ENCODE measurements at regions not wholly inside any gene's neighbourhood (a gene's known extent, or its start where the extent isn't known, plus 50 kb on each side); places are given as distances from the start of the nearest gene placed in this dataset.

GRCh38 chr12:92418381-92418780 lies 272.7 kb upstream of the BTG1 start:
- no peak for ATAC-seq
- TF ChIP-seq ESRRG (CRISPR knock-in tag; IDR thresholded peaks at IDR 0.05) (no peak), POU6F1 (CRISPR knock-in tag; IDR thresholded peaks at IDR 0.05; ENCODE audit: borderline replicate concordance, low read depth) (no peak), ISL1 (CRISPR knock-in tag; IDR thresholded peaks at IDR 0.05) (no peak), PATZ1 (CRISPR knock-in tag; IDR thresholded peaks at IDR 0.05; ENCODE audit: borderline replicate concordance) (no peak), PPARA (CRISPR knock-in tag; IDR thresholded peaks at IDR 0.05; ENCODE audit: borderline replicate concordance) (no peak), CREB5 (CRISPR knock-in tag; IDR thresholded peaks at IDR 0.05; ENCODE audit: low read depth) (no peak), ZFP3 (CRISPR knock-in tag; IDR thresholded peaks at IDR 0.05) (no peak), BACH2 (CRISPR knock-in tag; IDR thresholded peaks at IDR 0.05; ENCODE audit: borderline replicate concordance) (no peak), OSR1 (CRISPR knock-in tag; IDR thresholded peaks at IDR 0.05) (no peak), TCF4 (CRISPR knock-in tag; IDR thresholded peaks at IDR 0.05; ENCODE audit: borderline replicate concordance) (no peak), CSDC2 (CRISPR knock-in tag; IDR thresholded peaks at IDR 0.05) (no peak), ZNF8 (CRISPR knock-in tag; IDR thresholded peaks at IDR 0.05) (no peak), ZNF565 (CRISPR knock-in tag; conservative IDR thresholded peaks at IDR 0.05; ENCODE audit: low read depth) (no peak), CSRNP3 (CRISPR knock-in tag; IDR thresholded peaks at IDR 0.05) (no peak), RARB (CRISPR knock-in tag; IDR thresholded peaks at IDR 0.05) (no peak), SNAI2 (CRISPR knock-in tag; IDR thresholded peaks at IDR 0.05) (no peak), ZC3H10 (CRISPR knock-in tag; IDR thresholded peaks at IDR 0.05) (no peak)

GRCh38 chr12:92417373-92417772 lies 271.7 kb upstream of the BTG1 start:
- no peak for ATAC-seq
- no peak for TF ChIP-seq ZC3H10 (CRISPR knock-in tag; IDR thresholded peaks at IDR 0.05)
- no peak for TF ChIP-seq ESRRG (CRISPR knock-in tag; IDR thresholded peaks at IDR 0.05)
- no peak for TF ChIP-seq CSRNP3 (CRISPR knock-in tag; IDR thresholded peaks at IDR 0.05)
- TF ChIP-seq TSHZ2 (CRISPR knock-in tag; IDR thresholded peaks at IDR 0.05), result no peak
- TF ChIP-seq OSR1 (CRISPR knock-in tag; IDR thresholded peaks at IDR 0.05), result no peak
- TF ChIP-seq CSDC2 (CRISPR knock-in tag; IDR thresholded peaks at IDR 0.05), result no peak
- TF ChIP-seq BACH2 (CRISPR knock-in tag; IDR thresholded peaks at IDR 0.05; ENCODE audit: borderline replicate concordance), result no peak
- TF ChIP-seq POU6F1 (CRISPR knock-in tag; IDR thresholded peaks at IDR 0.05; ENCODE audit: borderline replicate concordance, low read depth), result no peak
- TF ChIP-seq ISL1 (CRISPR knock-in tag; IDR thresholded peaks at IDR 0.05), result no peak
- no peak for TF ChIP-seq CREB5 (CRISPR knock-in tag; IDR thresholded peaks at IDR 0.05; ENCODE audit: low read depth)
- no peak for TF ChIP-seq ZNF70 (CRISPR knock-in tag; IDR thresholded peaks at IDR 0.05)
- TF ChIP-seq PATZ1 (CRISPR knock-in tag; IDR thresholded peaks at IDR 0.05; ENCODE audit: borderline replicate concordance), result no peak

Data from SK-N-SH treated with all-trans-retinoic acid at 6 μM for 48 hours (cell line).